Adrenal gland (tissue), 9 donors: ENCODE measurements at regions not wholly inside any gene's neighbourhood (a gene's known extent, or its start where the extent isn't known, plus 50 kb on each side); places are given as distances from the start of the nearest gene placed in this dataset.

Source experiments
- DNase-seq, 7 donors: peaks; one replicate each; pipeline ENCODE4 v3.0.0-alpha.2; 2019 to 2020
- H3K27ac ChIP-seq, 5 donors: fragments of 200-600 bp; sonication (generic) in 4 of 5; 1 replicate in 3 of 5; 2 replicates in 2 of 5; pipeline versions ENCODE4 v1.5.1 to v1.8.0; 2016 to 2020; ENCODE audit warnings: mild to moderate bottlenecking in 1 of 5
- H3K27me3 ChIP-seq: fragments of 200-600 bp; 2 replicates; pipeline ENCODE4 v1.8.0; 2021
- H3K36me3 ChIP-seq, 2 donors: fragments of 200-600 bp; replicated peaks in 1 of 2; 1 replicate in 1 of 2; 2 replicates in 1 of 2; pipeline versions ENCODE4 v1.5.1 to v1.8.0; 2018 to 2022
- H3K4me1 ChIP-seq, 2 donors: fragments of 200-600 bp; replicated peaks in 1 of 2; 1 replicate in 1 of 2; 2 replicates in 1 of 2; pipeline versions ENCODE4 v1.5.1 to v1.8.0; 2018 to 2021
- H3K4me3 ChIP-seq, 4 donors: fragments of 200-600 bp; sonication (generic) in 3 of 4; one replicate each; pipeline ENCODE4 v1.5.1; 2016 to 2018
- H3K9me3 ChIP-seq, 3 donors: fragments of 200-600 bp; sonication (generic) in 1 of 3; replicated peaks in 1 of 3; 1 replicate in 2 of 3; 2 replicates in 1 of 3; pipeline versions ENCODE4 v1.5.1 to v1.8.0; 2016 to 2021
- CTCF ChIP-seq, 6 experiments: fragments of 450-650 bp in 4 of 6; fragments of 200-600 bp in 2 of 6; sonication (generic) in 1 of 6; IDR thresholded peaks; 1 replicate in 5 of 6; 2 replicates in 1 of 6; pipeline versions ENCODE4 v1.5.1 to v1.8.0; 2016 to 2021; ENCODE audit warnings: antibody characterized with exemption in 6 of 6, mild to moderate bottlenecking in 2 of 6, moderate library complexity in 1 of 6
- POLR2A ChIP-seq, 2 donors: fragments of 450-650 bp; IDR thresholded peaks; one replicate each; pipeline ENCODE4 v1.6.1; 2017; ENCODE audit warnings: antibody characterized with exemption in 2 of 2, mild to moderate bottlenecking in 2 of 2, moderate library complexity in 1 of 2
- WGBS, 4 donors: extraction: QIAGEN DNeasy Blood & Tissue Kit in 2 of 4; methylation state at CpG; one replicate each; pipeline versions ENCODE4 v1.1.5 to v1.1.7; 2013 to 2017; 5-methylcytosine and 5-hydroxymethylcytosine counted together
- intact Hi-C, 2 donors: fragments of 100-400 bp; cut with DNase I; formaldehyde crosslinking; loops; one replicate each; pipeline versions ENCODE4 v1.14.1 to v1.15.0; 2022 to 2023
- donor health status: healthy with polysubstance abuse.
- donor health status: Bipolar disorder and iron deficiency.
- donor health status: DM: yes; HTN: yes; CAD: no.
- donor health status: DM: no; HTN: no; CAD: no.
- donor health status: DM: no; HTN: no; CAD: no.

GRCh38 chr3:188053710-188054380, 100.1 kb upstream of the LPP start:
- Histone ChIP-seq H3K4me1 (peaks cover 16 to 22% of the 10 kb centered on the region in 2 donors), H3K4me3 (no peak overlapping the region), H3K9me3 (no peaks in the 10 kb centered on the region), H3K36me3 (no peaks in the 10 kb centered on the region), H3K27me3 (no peaks in the 10 kb centered on the region), H3K27ac (peak overlapping the region in 2 of 5 donors; percentile 90 to 96)
- DNase-seq, result no peak
- 65 to 85% (median 77%) methylated on average over 10 of the region's 10 CpGs for WGBS, 4 donors
- TF ChIP-seq CTCF (IDR thresholded peaks at IDR 0.05), result no peak
- TF ChIP-seq POLR2A (IDR thresholded peaks at IDR 0.05), result no peak
- intact Hi-C loops, result no loop called here

GRCh38 chr3:188054541-188054940, 99.4 kb upstream of the LPP start:
- Histone ChIP-seq H3K4me3 (no peak overlapping the region), H3K4me1 (peaks cover 16 to 22% of the 10 kb centered on the region in 2 donors), H3K9me3 (no peaks in the 10 kb centered on the region), H3K36me3 (no peaks in the 10 kb centered on the region), H3K27ac (no peak overlapping the region), H3K27me3 (no peaks in the 10 kb centered on the region)
- DNase-seq, result no peak
- WGBS, 4 donors, result 88 to 94% (median 90%) methylated on average over 4 of the region's 4 CpGs
- no peak for TF ChIP-seq POLR2A (IDR thresholded peaks at IDR 0.05)
- TF ChIP-seq CTCF (IDR thresholded peaks at IDR 0.05), result no peak
- intact Hi-C loops, result no loop called here

- 74 to 79% (median 77%) methylated on average over 6 of the region's 6 CpGs for WGBS, 4 donors
- intact Hi-C loops, result no loop called here
Observed at GRCh38 chr3:188055388-188055787, 98.6 kb upstream of the LPP start.

GRCh38 chr3:188057124-188057523, 96.8 kb upstream of the LPP start:
- Histone ChIP-seq H3K27me3 (no peaks in the 10 kb centered on the region), H3K36me3 (no peaks in the 10 kb centered on the region), H3K27ac (no peak overlapping the region), H3K9me3 (no peaks in the 10 kb centered on the region), H3K4me3 (no peak overlapping the region), H3K4me1 (peaks cover 8 to 12% of the 10 kb centered on the region in 2 donors)
- no peak for TF ChIP-seq CTCF (IDR thresholded peaks at IDR 0.05)
- TF ChIP-seq POLR2A (IDR thresholded peaks at IDR 0.05), result no peak
- intact Hi-C loops, result no loop called here
- DNase-seq, result no peak
- 81 to 94% (median 88%) methylated on average over 3 of the region's 3 CpGs for WGBS, 4 donors

More at GRCh38 chr3:188055388-188055787, 98.6 kb upstream of the LPP start:
- no peaks in the 10 kb centered on the region for H3K9me3 ChIP-seq
- H3K4me1 ChIP-seq, result peaks cover 16 to 22% of the 10 kb centered on the region in 2 donors
- no peak overlapping the region for H3K4me3 ChIP-seq
- TF ChIP-seq CTCF (IDR thresholded peaks at IDR 0.05) (no peak), POLR2A (IDR thresholded peaks at IDR 0.05) (no peak)
- H3K27ac ChIP-seq, result no peak overlapping the region
- no peaks in the 10 kb centered on the region for H3K27me3 ChIP-seq
- no peak for DNase-seq
- H3K36me3 ChIP-seq, result no peaks in the 10 kb centered on the region
